ENCODE measurements at regions not wholly inside any gene's neighbourhood (a gene's known extent, or its start where the extent isn't known, plus 50 kb on each side); places are given as distances from the start of the nearest gene placed in this dataset.

- WGBS = no CpG with 5 or more reads among the region's 1 CpG
- no peaks in the 10 kb centered on the region for H3K27me3 ChIP-seq (ENCODE audit: control insufficient read depth in 1 of 2, insufficient read depth in 1 of 2, low read length in 2 of 2)
These were observed 69.7 kb upstream of the DCBLD2 start for GRCh38 chr3:98971169-98971681.

GRCh38 chr3:98969295-98969694 is 67.8 kb upstream of the DCBLD2 start:
- no peaks in the 10 kb centered on the region for H3K79me1 ChIP-seq (replicated peaks; ENCODE audit: low read length, poor library complexity, severe bottlenecking)
- H3K9me3 ChIP-seq (ENCODE audit: control insufficient read depth, low read length) = no peaks in the 10 kb centered on the region
- no peak overlapping the region for H2BK12ac ChIP-seq (ENCODE audit: low read length in 2 of 2)
- H3K4ac ChIP-seq (ENCODE audit: low read depth in 1 of 2, low read length in 2 of 2) = no peak overlapping the region
- no peak overlapping the region for H4K8ac ChIP-seq (ENCODE audit: low read length)
- H3K4me3 ChIP-seq (ENCODE audit: insufficient read depth in 1 of 2, low read depth in 1 of 2, low read length in 2 of 2) = no peak overlapping the region
- H3K4me2 ChIP-seq (ENCODE audit: low read length, poor library complexity, severe bottlenecking) = no peak overlapping the region
- no peak overlapping the region for H2BK120ac ChIP-seq (ENCODE audit: low read depth, low read length)
- no peaks in the 10 kb centered on the region for H3K36me3 ChIP-seq (ENCODE audit: control insufficient read depth in 1 of 2, insufficient read depth in 2 of 2, low read depth in 1 of 2, low read length in 2 of 2)
- no peak for DNase-seq
- no peak overlapping the region for H3K27ac ChIP-seq (ENCODE audit: low read length, poor library complexity, severe bottlenecking)
- no peaks in the 10 kb centered on the region for H3K27me3 ChIP-seq (ENCODE audit: control insufficient read depth in 1 of 2, insufficient read depth in 1 of 2, low read length in 2 of 2)
- no peak overlapping the region for H2AFZ ChIP-seq (ENCODE audit: low read depth, low read length)
- no peak overlapping the region for H2BK5ac ChIP-seq (ENCODE audit: low read depth, low read length, poor library complexity, severe bottlenecking)
- no peak overlapping the region for H3K23ac ChIP-seq (ENCODE audit: low read length in 2 of 2)
- peaks cover 2% of the 10 kb centered on the region for H3K4me1 ChIP-seq (ENCODE audit: control insufficient read depth, insufficient read depth, low read depth, low read length)
- no peak overlapping the region for H4K91ac ChIP-seq (ENCODE audit: low read length)
- H2BK15ac ChIP-seq (ENCODE audit: low read depth, poor library complexity, severe bottlenecking) = no peak overlapping the region
- H3K14ac ChIP-seq (ENCODE audit: low read length in 2 of 2) = no peak overlapping the region
- peak overlapping the region; percentile 52 for H3K9ac ChIP-seq (ENCODE audit: low read length)
- H3K18ac ChIP-seq (ENCODE audit: low read depth in 1 of 2, low read length in 2 of 2) = no peak overlapping the region
- H2AK5ac ChIP-seq (ENCODE audit: low read length, severe bottlenecking) = no peak overlapping the region

More at GRCh38 chr3:98971169-98971681, 69.7 kb upstream of the DCBLD2 start:
- Histone ChIP-seq H3K27ac (ENCODE audit: low read length, poor library complexity, severe bottlenecking) (peak overlapping the region; percentile 90), H3K4me3 (ENCODE audit: insufficient read depth in 1 of 2, low read depth in 1 of 2, low read length in 2 of 2) (peak overlapping the region in 1 of 2 experiments; percentile 4), H3K4me2 (ENCODE audit: low read length, poor library complexity, severe bottlenecking) (no peak overlapping the region), H2BK120ac (ENCODE audit: low read depth, low read length) (no peak overlapping the region), H3K4me1 (ENCODE audit: control insufficient read depth, insufficient read depth, low read depth, low read length) (peaks cover 2% of the 10 kb centered on the region), H2AFZ (ENCODE audit: low read depth, low read length) (no peak overlapping the region), H4K8ac (ENCODE audit: low read length) (no peak overlapping the region), H3K9me3 (ENCODE audit: control insufficient read depth, low read length) (peaks cover 7% of the 10 kb centered on the region), H2BK12ac (ENCODE audit: low read length in 2 of 2) (peak overlapping the region in 1 of 2 experiments; percentile 54), H4K91ac (ENCODE audit: low read length) (no peak overlapping the region), H2BK5ac (ENCODE audit: low read depth, low read length, poor library complexity, severe bottlenecking) (peak overlapping the region; percentile 75), H2BK15ac (ENCODE audit: low read depth, poor library complexity, severe bottlenecking) (no peak overlapping the region), H3K4ac (ENCODE audit: low read depth in 1 of 2, low read length in 2 of 2) (no peak overlapping the region), H3K23ac (ENCODE audit: low read length in 2 of 2) (no peak overlapping the region), H3K79me1 (replicated peaks; ENCODE audit: low read length, poor library complexity, severe bottlenecking) (no peaks in the 10 kb centered on the region), H3K36me3 (ENCODE audit: control insufficient read depth in 1 of 2, insufficient read depth in 2 of 2, low read depth in 1 of 2, low read length in 2 of 2) (no peaks in the 10 kb centered on the region), H3K18ac (ENCODE audit: low read depth in 1 of 2, low read length in 2 of 2) (peak overlapping the region in 1 of 2 experiments; percentile 40), H2AK5ac (ENCODE audit: low read length, severe bottlenecking) (peak overlapping the region; percentile 4), H3K14ac (ENCODE audit: low read length in 2 of 2) (no peak overlapping the region), H3K9ac (ENCODE audit: low read length) (peak overlapping the region; percentile 78)
- peak; percentile 79 for DNase-seq

DNA sequence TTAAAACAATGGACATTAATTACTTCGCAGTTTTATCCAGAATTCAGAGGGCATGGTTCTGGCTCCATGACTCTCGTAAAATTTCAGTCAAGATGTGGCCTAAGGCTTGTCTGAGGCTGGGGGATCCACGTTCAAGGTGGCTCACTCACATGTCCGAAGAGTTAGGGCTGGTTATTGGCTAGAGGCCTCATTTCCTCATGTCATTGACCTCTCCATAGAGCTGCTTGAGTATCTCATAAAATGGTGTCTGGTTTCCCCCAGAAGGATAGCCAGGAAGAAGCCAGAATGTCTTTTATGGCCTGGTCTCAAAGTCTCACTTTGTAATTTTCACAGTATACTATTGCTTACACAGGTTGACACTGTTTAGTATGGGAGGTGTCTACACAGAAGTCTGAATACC is 67.3 kb upstream of the DCBLD2 start:
- H3K14ac ChIP-seq (ENCODE audit: low read length in 2 of 2) = no peak overlapping the region
- no peaks in the 10 kb centered on the region for H3K36me3 ChIP-seq (ENCODE audit: control insufficient read depth in 1 of 2, insufficient read depth in 2 of 2, low read depth in 1 of 2, low read length in 2 of 2)
- no peak overlapping the region for H3K4me2 ChIP-seq (ENCODE audit: low read length, poor library complexity, severe bottlenecking)
- H3K27me3 ChIP-seq (ENCODE audit: control insufficient read depth in 1 of 2, insufficient read depth in 1 of 2, low read length in 2 of 2) = no peaks in the 10 kb centered on the region
- no peaks in the 10 kb centered on the region for H3K79me1 ChIP-seq (replicated peaks; ENCODE audit: low read length, poor library complexity, severe bottlenecking)
- H2BK15ac ChIP-seq (ENCODE audit: low read depth, poor library complexity, severe bottlenecking) = no peak overlapping the region
- peaks cover 2% of the 10 kb centered on the region for H3K4me1 ChIP-seq (ENCODE audit: control insufficient read depth, insufficient read depth, low read depth, low read length)
- H2BK5ac ChIP-seq (ENCODE audit: low read depth, low read length, poor library complexity, severe bottlenecking) = no peak overlapping the region
- no peak overlapping the region for H3K4me3 ChIP-seq (ENCODE audit: insufficient read depth in 1 of 2, low read depth in 1 of 2, low read length in 2 of 2)
- 57% methylated on average over 4 of the region's 4 CpGs for WGBS
- no peaks in the 10 kb centered on the region for H3K9me3 ChIP-seq (ENCODE audit: control insufficient read depth, low read length)
- H3K27ac ChIP-seq (ENCODE audit: low read length, poor library complexity, severe bottlenecking) = peak overlapping the region; percentile 25
- H3K23ac ChIP-seq (ENCODE audit: low read length in 2 of 2) = no peak overlapping the region
- H4K8ac ChIP-seq (ENCODE audit: low read length) = no peak overlapping the region
- no peak for DNase-seq
- peak overlapping the region in 1 of 2 experiments; percentile 21 for H3K18ac ChIP-seq (ENCODE audit: low read depth in 1 of 2, low read length in 2 of 2)
- H2AFZ ChIP-seq (ENCODE audit: low read depth, low read length) = no peak overlapping the region
- no peak overlapping the region for H2BK12ac ChIP-seq (ENCODE audit: low read length in 2 of 2)
- no peak overlapping the region for H4K91ac ChIP-seq (ENCODE audit: low read length)
- H2AK5ac ChIP-seq (ENCODE audit: low read length, severe bottlenecking) = peak overlapping the region; percentile 71
- peak overlapping the region; percentile 52 for H3K9ac ChIP-seq (ENCODE audit: low read length)
- no peak overlapping the region for H3K4ac ChIP-seq (ENCODE audit: low read depth in 1 of 2, low read length in 2 of 2)
- no peak overlapping the region for H2BK120ac ChIP-seq (ENCODE audit: low read depth, low read length)

DNA sequence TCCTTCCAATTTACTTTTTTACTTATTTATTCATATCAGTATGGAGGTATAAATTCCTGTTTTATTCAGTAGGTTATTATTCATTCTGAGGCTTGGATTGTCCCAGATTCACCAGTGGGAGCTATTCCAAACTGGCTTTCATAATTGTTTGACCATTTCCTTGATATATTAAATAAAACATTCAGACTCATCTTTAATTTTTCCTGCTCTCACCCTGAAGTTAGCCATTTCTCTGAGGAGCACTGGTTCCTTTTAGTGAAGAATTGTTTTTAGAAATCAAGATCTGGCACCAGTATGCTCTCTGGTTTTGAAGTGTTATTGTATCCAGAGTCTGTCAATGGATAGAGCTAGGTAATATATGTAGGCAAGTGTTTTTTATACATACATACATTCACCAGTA is 66.9 kb upstream of the DCBLD2 start:
- no peak overlapping the region for H2AK5ac ChIP-seq (ENCODE audit: low read length, severe bottlenecking)
- no peak overlapping the region for H2BK12ac ChIP-seq (ENCODE audit: low read length in 2 of 2)
- peaks cover 2% of the 10 kb centered on the region for H3K4me1 ChIP-seq (ENCODE audit: control insufficient read depth, insufficient read depth, low read depth, low read length)
- no peak overlapping the region for H2BK15ac ChIP-seq (ENCODE audit: low read depth, poor library complexity, severe bottlenecking)
- H2AFZ ChIP-seq (ENCODE audit: low read depth, low read length) = no peak overlapping the region
- H3K79me1 ChIP-seq (replicated peaks; ENCODE audit: low read length, poor library complexity, severe bottlenecking) = no peaks in the 10 kb centered on the region
- H3K9me3 ChIP-seq (ENCODE audit: control insufficient read depth, low read length) = no peaks in the 10 kb centered on the region
- no peak overlapping the region for H3K18ac ChIP-seq (ENCODE audit: low read depth in 1 of 2, low read length in 2 of 2)
- no peak overlapping the region for H4K8ac ChIP-seq (ENCODE audit: low read length)
- peak overlapping the region in 1 of 2 experiments; percentile 55 for H3K4me3 ChIP-seq (ENCODE audit: insufficient read depth in 1 of 2, low read depth in 1 of 2, low read length in 2 of 2)
- H2BK5ac ChIP-seq (ENCODE audit: low read depth, low read length, poor library complexity, severe bottlenecking) = no peak overlapping the region
- H3K23ac ChIP-seq (ENCODE audit: low read length in 2 of 2) = no peak overlapping the region
- H3K4ac ChIP-seq (ENCODE audit: low read depth in 1 of 2, low read length in 2 of 2) = no peak overlapping the region
- H3K9ac ChIP-seq (ENCODE audit: low read length) = peak overlapping the region; percentile 52
- no peaks in the 10 kb centered on the region for H3K36me3 ChIP-seq (ENCODE audit: control insufficient read depth in 1 of 2, insufficient read depth in 2 of 2, low read depth in 1 of 2, low read length in 2 of 2)
- H3K27ac ChIP-seq (ENCODE audit: low read length, poor library complexity, severe bottlenecking) = peak overlapping the region; percentile 57
- DNase-seq = no peak
- H3K4me2 ChIP-seq (ENCODE audit: low read length, poor library complexity, severe bottlenecking) = no peak overlapping the region
- no peak overlapping the region for H4K91ac ChIP-seq (ENCODE audit: low read length)
- no peaks in the 10 kb centered on the region for H3K27me3 ChIP-seq (ENCODE audit: control insufficient read depth in 1 of 2, insufficient read depth in 1 of 2, low read length in 2 of 2)
- no peak overlapping the region for H3K14ac ChIP-seq (ENCODE audit: low read length in 2 of 2)
- no peak overlapping the region for H2BK120ac ChIP-seq (ENCODE audit: low read depth, low read length)
